GM23248 (cell line): ENCODE measurements at regions not wholly inside any gene's neighbourhood (a gene's known extent, or its start where the extent isn't known, plus 50 kb on each side); places are given as distances from the start of the nearest gene placed in this dataset.

Source experiments
- EZH2 ChIP-seq: fragments of 200-600 bp; sonication (generic); IDR thresholded peaks from 2 replicates; pipeline ENCODE4 v1.6.1; 2018; ENCODE audit warnings: antibody characterized with exemption, mild to moderate bottlenecking; ENCODE audit not compliant: insufficient read depth, poor library complexity, severe bottlenecking
- EZH2phosphoT487 ChIP-seq: fragments of 200-600 bp; sonication (generic); IDR thresholded peaks from 2 replicates; pipeline ENCODE4 v1.6.1; 2018; ENCODE audit warnings: antibody characterized with exemption, moderate library complexity, mild to moderate bottlenecking, low read depth; ENCODE audit not compliant: insufficient read depth

DNA sequence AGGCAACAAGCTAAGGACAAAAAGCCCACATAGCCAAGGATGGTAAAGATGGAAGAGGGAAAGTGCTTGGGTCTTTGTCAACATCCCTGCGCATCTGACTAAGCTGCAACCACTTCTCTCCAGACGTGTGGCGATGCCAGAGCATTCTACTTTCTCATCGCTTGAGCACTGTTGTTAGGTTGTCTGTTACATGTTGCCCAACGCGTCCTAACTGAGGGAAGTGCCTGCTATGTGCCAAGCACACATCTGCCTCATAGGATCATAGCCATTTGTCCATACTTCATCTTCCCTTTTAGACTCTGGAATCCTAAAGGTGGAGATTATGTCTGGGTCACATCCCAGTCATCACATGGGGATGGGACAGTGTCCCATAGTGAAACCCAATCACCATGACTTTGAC lies 464.9 kb downstream of the MATN1 start:
- TF ChIP-seq EZH2phosphoT487 (no peak), EZH2 (no peak)
